ENCODE measurements at regions not wholly inside any gene's neighbourhood (a gene's known extent, or its start where the extent isn't known, plus 50 kb on each side); places are given as distances from the start of the nearest gene placed in this dataset.

- Histone ChIP-seq H3K9me3 (ENCODE audit: control insufficient read depth, low read depth, low read length) (no peaks in the 10 kb centered on the region), H3K23me2 (ENCODE audit: insufficient read length, low read depth, low read length, poor library complexity, severe bottlenecking) (no peaks in the 10 kb centered on the region), H3K18ac (ENCODE audit: insufficient read length, low read depth, low read length) (no peak overlapping the region), H2BK20ac (ENCODE audit: low read depth, low read length, poor library complexity, severe bottlenecking) (no peak overlapping the region), H4K91ac (ENCODE audit: insufficient read length, low read depth, low read length) (no peak overlapping the region), H3K79me2 (ENCODE audit: insufficient read depth, low read length) (no peaks in the 10 kb centered on the region), H2AFZ (ENCODE audit: low read length) (no peak overlapping the region), H3K27ac (ENCODE audit: insufficient read length, low read depth, low read length) (no peak overlapping the region), H2BK5ac (ENCODE audit: insufficient read length, low read length) (no peak overlapping the region), H4K5ac (ENCODE audit: insufficient read length, low read depth, low read length) (no peak overlapping the region), H2BK120ac (ENCODE audit: low read depth, low read length, poor library complexity, severe bottlenecking) (no peak overlapping the region), H2AK5ac (ENCODE audit: insufficient read length, low read length) (no peak overlapping the region), H3K27me3 (ENCODE audit: insufficient read depth, low read length) (no peaks in the 10 kb centered on the region), H2BK15ac (ENCODE audit: low read depth, low read length) (no peak overlapping the region), H2BK12ac (ENCODE audit: insufficient read length, low read depth, low read length) (no peak overlapping the region), H4K20me1 (ENCODE audit: control insufficient read depth, insufficient read depth, insufficient read length) (peaks cover 2% of the 10 kb centered on the region), H3K79me1 (ENCODE audit: insufficient read depth, low read depth, low read length, poor library complexity, severe bottlenecking) (no peaks in the 10 kb centered on the region), H3K4me1 (ENCODE audit: insufficient read depth, low read length) (no peaks in the 10 kb centered on the region; the same call in 1 of the 2 replicates), H3K4ac (ENCODE audit: low read depth, low read length) (no peak overlapping the region), H3K4me2 (ENCODE audit: insufficient read depth, insufficient read length, low read length) (no peak overlapping the region), H3K9ac (ENCODE audit: extremely low read depth, insufficient read length, low read length) (no peak overlapping the region), H3K14ac (ENCODE audit: insufficient read depth, low read length) (no peak overlapping the region), H3K56ac (ENCODE audit: insufficient read length, low read depth, low read length) (no peak overlapping the region), H3K23ac (ENCODE audit: insufficient read length, low read depth, low read length) (no peak overlapping the region), H3T11ph (ENCODE audit: low read length) (no peak overlapping the region), H4K8ac (replicated peaks; ENCODE audit: insufficient read length, low read depth, low read length) (no peak overlapping the region)
- Mint-ChIP-seq H3K36me3 (ENCODE audit: insufficient read depth in 1 of 3, low read depth in 3 of 3) (no peaks in the 10 kb centered on the region; a peak in 1 of 7 replicates), H3K4me3 (no peak overlapping the region), H3K9me3 (no peaks in the 10 kb centered on the region), H3K27me3 (ENCODE audit: low read depth) (no peaks in the 10 kb centered on the region), H3K27ac (0 out of 7 replicates have a peak overlapping the region, but pooled peaks of 1 of the 3 experiments have one; percentile 9), H3K4me1 (peaks cover 30 to 33% of the 10 kb centered on the region in 2 experiments)
- DNase-seq = no peak
- TF ChIP-seq CTCF (conservative IDR thresholded peaks at IDR 0.05) = no peak
- no CpG with 5 or more reads among the region's 5 CpGs for WGBS (ENCODE audit: extremely low coverage, insufficient read length, low lambda C conversion rate)
Observed at GRCh38 chr11:92782806-92783205, 186.6 kb upstream of the MTNR1B start.
